Left colon (tissue), 2 donors: ENCODE measurements at regions not wholly inside any gene's neighbourhood (a gene's known extent, or its start where the extent isn't known, plus 50 kb on each side); places are given as distances from the start of the nearest gene placed in this dataset.
"Not testable (repeated sequence)": the region's sequence is repeated elsewhere in the genome, so short reads cannot be mapped to it uniquely, and the experiment has no call there.

Source experiments
- ATAC-seq: fragments of 200-7000 bp; cut with Tn5 transposase; one replicate; pipeline ENCODE4 v1.9.1; 2020; ENCODE audit warnings: mild to moderate bottlenecking, moderate library complexity
- DNase-seq, 2 donors: peaks; one replicate each; pipeline ENCODE4 v3.0.0-alpha.2; 2020
- intact Hi-C, 2 donors: fragments of 100-400 bp; cut with DNase I in 1 of 2; cut with micrococcal nuclease in 1 of 2; formaldehyde crosslinking; loops; one replicate each; pipeline versions ENCODE4 v1.11.2 to v1.14.0; 2022; cut with DNase I, micrococcal nuclease
- donor health status: DM: no; HTN: no; CAD: no.
- donor health status: DM: yes; HTN: yes; CAD: no.

DNA sequence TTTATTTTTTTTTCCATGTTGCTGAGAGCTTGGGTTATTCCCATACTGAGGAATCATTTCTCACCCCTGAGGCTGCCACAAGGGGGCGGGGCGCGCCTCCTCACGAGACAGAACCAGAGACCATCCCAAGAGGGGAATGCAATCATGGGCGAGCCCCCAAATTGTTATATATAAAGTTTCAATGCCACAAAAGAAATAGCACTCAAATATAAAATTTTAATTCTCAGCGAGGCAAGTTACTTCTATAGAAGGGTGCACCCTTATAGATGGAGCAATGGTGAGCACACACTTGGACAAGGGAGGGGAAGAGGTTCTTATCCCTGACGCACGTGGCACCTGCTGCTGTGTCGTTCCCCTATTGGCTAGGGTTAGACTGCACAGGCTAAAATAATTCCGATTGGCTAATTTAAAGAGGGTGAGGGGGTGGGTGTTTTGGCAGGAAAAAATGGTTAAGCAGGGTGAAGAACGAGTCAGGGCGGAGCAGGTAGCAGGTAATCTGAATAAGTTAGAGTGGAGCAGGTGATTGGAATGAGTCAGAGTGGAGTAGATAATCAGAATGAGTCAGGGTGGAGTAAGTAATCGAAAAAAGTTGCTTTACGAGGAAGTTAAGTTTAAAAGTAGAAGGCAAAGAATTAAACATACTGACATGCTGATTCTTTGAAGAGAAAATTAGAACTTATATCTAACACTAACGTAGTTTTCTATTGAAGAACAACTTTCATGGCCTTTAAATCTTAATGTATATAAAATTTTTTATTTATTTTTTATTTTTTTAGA is 177.5 kb downstream of the MTCL1 start:
- intact Hi-C loops: no loop called here
- no peak for ATAC-seq
- DNase-seq: no peak

DNA sequence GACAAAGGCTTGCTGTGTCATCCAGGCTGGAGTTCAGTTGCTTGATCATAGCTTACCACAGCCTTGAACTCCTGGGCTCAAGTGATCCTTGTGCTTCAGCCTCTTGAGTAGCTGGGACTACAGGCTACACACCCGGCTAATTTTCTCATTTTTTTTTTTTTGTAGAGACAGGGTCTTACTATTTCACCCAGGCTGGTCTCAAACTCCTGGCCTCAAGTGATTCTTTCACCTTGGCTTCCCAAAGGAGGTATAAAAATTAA is 178.0 kb downstream of the MTCL1 start:
- intact Hi-C loops: no loop called here
- DNase-seq (no peak), ATAC-seq (no peak)

DNA sequence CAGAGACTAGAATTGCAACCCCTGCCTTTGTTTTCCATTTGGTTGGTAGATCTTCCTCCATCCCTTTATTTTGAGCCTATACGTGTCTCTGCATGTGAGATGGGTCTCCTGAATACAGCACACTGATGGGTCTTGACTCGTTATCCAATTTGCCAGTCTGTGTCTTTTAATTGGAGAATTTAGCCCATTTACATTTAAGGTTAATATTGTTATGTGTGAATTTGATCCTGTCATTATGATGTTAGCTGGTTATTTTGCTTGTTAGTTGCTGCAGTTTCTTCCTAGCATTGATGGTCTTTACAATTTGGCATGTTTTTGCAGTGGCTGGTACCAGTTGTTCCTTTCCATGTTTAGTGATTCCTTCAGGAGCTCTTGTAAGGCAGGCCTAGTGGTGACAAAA is 182.5 kb downstream of the MTCL1 start:
- intact Hi-C loops, ATAC-seq, DNase-seq: not testable (repeated sequence)

DNA sequence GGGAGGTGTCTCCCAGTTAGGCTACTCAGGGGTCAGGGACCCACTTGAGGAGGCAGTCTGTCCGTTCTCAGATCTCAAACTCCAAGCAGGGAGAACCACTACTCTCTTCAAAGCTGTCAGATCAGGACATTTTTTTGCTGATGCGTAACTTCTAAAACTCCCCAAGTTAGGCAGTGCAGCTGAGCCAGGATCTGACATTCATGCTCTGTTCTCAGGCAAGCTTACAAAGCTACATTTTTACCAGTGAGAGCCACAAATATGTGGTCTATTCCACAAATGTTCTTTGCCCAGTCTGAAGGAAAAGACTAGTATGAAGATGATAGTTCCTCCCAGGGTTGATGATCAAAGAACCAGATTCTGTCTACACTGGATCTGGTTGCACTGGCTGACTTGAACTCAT is 184.1 kb downstream of the MTCL1 start:
- no peak for ATAC-seq
- DNase-seq: no peak
- intact Hi-C loops: no loop called here

DNA sequence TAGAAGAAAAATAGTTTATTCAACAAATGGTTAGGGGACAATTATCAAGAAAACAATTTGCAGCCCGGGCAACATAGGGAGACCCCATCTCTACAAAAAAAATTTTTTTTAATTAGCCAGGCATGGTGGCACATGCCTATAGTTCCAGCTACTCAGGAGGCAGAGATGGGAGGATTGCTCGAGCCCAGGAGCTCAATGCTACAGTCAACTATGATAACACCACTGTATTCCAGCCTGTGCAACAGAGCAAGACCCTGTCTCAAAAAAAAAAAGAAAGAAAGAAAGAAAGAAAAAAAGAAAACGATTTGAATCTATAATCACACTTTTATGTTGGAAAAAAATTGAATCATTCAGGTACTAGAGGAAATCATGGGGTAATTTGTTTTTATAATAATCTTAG is 185.1 kb downstream of the MTCL1 start:
- peak; percentile 4 for ATAC-seq
- DNase-seq, intact Hi-C loops: not testable (repeated sequence)

DNA sequence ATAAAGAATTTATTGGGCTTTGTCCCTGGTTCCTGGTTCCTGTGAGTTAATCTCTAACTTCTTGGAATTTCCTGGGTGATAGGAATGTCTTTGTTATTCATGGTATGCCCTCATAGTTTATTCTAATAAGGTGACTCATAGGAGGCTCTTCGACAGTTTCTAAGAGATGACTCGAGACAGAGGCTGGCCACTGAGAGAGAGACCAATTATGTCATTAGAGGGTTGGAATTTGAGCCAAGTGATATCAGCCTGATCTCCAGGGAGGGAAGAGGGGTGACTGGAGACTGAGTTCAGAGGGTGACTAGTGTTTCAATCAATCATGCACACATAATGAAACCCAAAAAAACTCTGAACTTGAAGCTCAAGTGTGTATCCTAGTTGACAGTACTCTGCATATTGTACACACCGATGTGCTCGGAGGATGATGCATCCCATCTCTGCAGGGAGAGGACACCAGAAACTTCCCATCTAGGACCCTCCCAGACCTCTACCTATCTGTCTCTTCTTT is 185.7 kb downstream of the MTCL1 start:
- intact Hi-C loops: no loop called here
- DNase-seq (no peak), ATAC-seq (peak; percentile 93)

DNA sequence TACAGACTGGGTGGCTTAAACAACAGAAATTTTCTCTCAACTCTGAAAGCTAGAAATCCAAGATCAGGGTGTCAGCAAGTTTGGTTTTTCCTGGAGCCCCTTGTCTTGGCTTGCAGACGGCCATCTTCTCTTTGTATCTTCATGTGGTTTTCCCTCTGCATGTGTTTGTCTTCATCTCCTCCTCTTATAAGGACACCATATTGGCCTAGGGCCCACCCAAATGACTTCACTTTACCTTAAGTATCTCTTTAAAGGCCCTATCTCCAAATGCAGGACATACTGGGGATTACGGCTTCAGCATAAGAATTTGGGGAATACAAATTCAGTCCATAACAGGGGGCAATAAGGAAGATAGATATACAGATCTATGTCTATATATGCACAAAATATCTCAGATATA is 187.9 kb downstream of the MTCL1 start:
- ATAC-seq: no peak
- intact Hi-C loops: no loop called here
- DNase-seq: no peak

DNA sequence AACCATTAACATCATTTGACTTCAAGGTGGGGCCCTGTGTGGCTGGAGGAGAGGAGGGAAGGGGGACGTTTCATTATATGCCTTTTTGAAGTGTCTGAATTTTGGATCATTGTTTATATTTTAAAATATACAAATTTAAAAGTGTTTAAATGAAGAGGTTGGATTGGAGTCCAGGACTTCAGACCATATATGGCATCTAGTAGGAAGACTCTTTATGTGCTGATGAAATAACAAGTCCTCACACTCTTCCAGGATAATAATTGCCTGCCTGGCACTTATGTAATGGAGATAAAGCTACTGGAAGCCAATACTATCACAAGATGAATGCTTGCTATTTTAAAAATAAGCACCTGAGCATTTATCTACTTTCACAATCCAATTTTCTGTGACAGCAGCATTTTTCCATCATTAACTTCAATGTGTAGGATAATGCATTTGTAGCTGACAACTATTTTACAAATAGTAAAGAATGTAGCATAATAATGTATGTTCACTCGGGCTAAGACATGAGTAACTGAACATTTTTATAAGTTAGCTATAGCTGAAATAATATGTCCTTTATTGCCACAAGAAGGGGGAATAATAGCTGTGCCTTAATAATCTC is 188.4 kb downstream of the MTCL1 start:
- no peak for ATAC-seq
- intact Hi-C loops: no loop called here

DNA sequence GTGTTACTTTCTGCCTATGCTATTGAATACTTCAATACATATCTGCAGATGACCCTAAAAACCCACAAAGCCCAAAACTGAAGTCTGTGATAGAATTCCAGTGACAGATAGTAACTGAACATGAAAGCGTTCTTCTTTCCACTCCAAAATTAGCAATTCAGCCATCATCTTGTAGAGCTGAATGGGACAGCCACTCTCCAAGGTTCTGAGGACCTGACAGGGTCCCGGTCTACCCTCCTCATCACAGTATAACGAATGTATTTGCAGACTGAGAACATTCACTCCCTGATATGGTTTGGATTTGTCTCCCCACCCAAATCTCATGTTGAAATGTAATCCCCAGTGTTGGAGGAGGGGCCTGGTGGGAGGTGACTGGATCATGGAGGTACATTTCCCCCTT is 189.5 kb downstream of the MTCL1 start:
- intact Hi-C loops: no loop called here
- DNase-seq (no peak), ATAC-seq (no peak)

More for the DNA sequence above, 188.4 kb downstream of the MTCL1 start:
- DNase-seq: no peak

DNA sequence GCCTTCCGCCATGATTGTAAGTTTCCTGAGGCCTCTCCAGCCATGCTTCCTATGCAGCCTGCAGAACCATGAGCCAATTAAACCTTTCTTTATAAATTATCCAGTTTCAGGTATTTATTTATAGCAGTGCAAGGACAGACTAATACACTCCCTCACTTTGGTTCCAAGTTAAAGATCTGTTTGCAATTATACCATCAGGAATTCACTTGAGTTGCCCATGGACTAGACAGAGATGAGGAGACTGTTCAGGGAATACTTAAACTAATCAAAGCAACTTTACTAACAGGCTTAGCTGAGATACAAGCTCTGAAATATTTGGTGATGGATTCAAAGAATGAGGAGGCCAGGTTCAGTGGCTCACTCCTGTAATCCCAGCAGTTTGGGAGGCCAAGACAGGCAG is 190.0 kb downstream of the MTCL1 start:
- intact Hi-C loops: no loop called here
- no peak for DNase-seq
- no peak for ATAC-seq

DNA sequence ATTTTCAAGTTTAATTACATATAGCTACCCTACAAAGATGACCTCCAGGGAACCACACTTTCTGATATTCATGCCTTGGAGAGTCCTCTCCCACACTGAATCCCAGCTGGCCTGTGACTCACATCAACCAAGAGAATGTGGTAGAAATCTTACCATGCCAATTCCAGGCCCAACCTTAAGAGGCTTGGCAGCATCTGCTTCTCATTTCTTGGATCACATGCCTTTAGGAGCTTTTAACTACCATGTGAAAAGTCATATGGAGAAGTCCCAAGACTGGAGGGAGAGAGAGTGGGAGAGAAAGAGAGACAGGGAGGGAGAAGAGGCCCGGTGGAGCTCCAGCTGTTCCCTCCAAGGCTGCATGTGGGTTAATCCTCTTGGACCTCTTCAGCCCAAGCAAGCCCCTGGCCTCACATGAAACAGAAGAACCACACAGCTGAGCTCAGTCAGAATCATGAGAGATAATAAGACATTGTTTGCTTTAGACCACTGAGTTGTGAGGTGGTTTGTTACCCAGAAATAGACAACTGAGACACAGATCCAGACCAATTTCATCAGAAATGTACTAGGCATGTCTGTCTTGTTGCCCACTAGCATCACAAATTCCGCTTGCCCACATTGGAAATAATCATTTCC is 190.7 kb downstream of the MTCL1 start:
- intact Hi-C loops: no loop called here
- no peak for ATAC-seq

DNA sequence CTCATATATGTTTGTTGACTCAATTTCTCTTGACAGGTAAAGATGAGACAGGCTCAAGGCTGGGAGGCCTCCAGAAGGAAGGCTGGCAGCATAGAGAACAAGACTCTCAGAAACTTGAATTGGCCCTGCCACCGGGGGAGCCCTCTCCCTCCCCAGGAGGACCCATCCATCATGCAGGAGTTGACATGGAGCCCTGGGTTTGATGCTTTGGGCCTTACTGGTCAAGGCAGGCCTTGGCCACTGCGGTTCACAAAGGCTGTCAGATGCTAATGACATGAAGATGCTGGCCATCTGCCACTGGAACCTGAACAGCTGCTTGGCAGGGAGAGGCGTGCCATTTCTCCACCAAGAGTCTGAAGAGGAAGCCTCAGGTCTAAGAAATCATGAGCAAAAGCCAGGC is 193.6 kb downstream of the MTCL1 start:
- intact Hi-C loops: no loop called here
- ATAC-seq (no peak), DNase-seq (no peak)

More for the DNA sequence above, 190.7 kb downstream of the MTCL1 start:
- no peak for DNase-seq

DNA sequence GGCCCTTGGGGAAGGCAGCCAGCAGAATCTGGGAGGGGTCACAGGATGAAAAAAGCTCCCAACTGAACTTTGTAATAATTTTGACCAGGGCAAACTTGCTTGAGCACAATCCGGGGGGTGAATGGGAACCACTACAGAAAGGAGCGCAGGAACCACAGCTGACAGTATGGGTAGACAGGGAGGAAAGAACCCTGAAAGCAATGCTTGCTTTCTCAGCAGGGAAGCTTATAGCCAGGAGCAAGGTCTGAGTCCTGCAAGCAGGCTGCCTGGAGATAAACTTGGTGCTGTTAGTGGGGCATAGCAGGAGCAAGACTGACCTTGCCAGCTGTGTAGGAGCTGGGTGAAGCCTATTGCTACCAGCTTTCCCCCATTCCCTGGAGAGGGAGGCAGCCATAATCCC is 195.2 kb downstream of the MTCL1 start:
- ATAC-seq (no peak), DNase-seq (no peak)
- intact Hi-C loops: no loop called here

DNA sequence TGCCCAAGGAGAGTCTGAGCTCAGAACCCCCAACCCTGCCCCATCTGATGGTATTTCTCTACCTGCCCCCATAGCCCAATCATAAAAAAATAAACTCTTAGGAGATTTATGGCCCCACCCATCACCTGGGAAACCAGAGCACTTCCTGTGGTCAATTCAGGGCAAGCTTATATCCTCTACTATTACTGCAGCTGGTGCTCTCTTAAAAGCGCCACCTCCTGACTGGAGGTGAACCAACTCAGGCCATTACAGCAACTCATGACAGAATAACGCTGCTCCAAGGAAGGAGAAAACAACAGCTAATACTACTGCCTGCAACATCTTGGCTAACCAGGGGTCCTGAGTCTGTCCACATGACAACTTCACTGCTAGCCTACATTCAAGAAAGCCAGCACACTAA is 195.7 kb downstream of the MTCL1 start:
- intact Hi-C loops: no loop called here
- DNase-seq (no peak), ATAC-seq (no peak)

DNA sequence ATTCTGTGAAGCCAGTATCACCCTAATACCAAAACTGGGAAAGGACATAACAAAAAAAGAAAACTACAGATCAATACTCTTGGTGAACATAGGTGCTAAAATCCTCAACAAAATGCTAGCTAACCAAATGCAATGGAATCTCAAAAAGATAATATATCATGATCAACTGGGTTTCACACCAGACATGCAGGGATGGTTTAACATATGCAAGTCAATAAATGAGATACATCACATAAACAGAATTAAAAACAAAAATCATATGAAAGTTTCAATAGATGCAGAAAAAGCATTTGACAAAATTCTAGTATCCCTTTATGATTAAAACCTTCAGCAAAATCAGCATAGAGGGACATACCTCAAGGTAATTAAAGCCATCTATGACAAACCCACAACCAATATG is 198.2 kb upstream of the NDUFV2 start:
- DNase-seq (no peak), ATAC-seq (no peak)
- intact Hi-C loops: no loop called here

DNA sequence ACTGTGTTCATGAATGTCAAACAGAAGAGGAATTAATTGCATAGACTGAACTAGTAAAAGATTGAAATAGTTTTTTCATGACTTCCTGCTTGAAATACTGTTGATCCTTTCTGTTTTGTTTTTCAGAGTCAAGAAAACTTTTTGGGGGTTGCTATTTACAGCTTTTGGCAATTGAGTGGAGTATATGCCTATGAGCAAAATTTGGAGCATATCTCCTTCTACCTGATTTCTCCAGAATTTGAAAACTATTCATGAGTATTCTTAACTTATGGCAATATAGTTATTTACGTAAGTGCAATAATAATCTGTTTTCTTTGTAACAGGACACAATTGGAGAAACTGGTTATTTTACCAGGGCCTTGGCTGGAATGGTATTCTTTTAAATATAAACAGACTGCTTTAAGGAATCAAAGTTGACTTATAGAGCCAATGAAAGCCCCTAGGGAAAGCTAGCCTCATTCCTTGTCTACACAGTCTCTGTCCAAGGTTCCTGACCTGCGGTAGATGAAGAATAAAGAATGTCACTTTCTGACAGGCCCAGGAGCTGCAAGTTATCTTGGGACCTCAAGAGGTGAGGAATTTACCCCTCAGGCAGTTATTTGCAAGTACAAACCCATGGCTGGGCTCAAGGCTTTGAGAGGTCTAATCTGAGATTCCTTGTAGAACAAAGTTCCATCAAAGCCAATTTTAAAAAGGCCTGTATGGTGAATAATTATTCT is 193.5 kb upstream of the NDUFV2 start:
- ATAC-seq (no peak), DNase-seq (no peak)
- intact Hi-C loops: no loop called here

DNA sequence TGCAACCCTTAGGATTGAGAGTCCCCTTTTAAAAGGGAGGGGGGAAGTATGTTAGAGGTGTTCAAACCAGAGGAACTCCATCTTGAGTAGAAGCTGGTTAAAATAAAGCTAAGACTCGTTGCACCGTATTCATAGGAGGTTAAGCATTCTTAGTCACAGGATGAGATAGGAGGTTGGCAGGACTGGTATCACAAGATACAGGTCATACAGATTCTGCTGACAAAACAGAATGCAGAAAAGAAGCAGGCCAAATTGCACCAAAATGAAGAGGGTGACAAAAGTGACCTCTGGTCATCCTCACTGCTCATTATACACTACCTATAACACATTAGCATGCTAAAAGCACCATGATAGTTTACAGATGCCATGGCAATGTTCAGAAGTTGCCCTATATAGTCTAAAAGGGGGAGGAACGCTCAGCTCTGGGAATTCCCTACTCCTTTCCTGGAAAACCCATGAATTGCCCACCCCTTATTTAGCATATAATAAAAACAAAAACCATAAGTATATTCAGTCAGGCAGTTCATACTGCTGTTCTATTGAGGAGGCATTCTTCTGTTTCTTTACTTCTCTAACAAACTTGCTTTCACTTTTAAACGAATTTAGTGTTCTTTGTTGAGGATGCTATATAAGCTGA is 192.2 kb upstream of the NDUFV2 start:
- intact Hi-C loops: no loop called here
- DNase-seq (no peak), ATAC-seq (no peak)

DNA sequence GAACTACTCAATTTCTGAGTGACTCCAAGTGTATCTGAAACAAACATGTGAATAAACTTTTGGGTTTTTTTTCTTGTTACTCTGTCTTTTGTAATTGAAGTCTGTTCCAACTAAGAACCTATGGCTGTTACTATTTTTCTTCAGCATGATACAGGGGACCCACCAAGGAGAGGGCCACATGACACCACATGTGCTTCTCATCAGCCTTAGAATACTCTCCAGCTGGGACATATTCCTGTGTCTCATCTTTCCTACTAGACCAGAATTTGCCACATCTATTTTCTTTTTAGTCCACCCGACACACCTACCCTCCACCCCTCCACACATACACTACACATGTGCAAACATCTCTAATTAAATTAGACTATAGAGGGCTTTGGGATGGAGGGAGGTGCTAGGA is 191.7 kb upstream of the NDUFV2 start:
- DNase-seq (no peak), ATAC-seq (no peak)
- intact Hi-C loops: no loop called here
